ENCODE measurements at regions not wholly inside any gene's neighbourhood (a gene's known extent, or its start where the extent isn't known, plus 50 kb on each side); places are given as distances from the start of the nearest gene placed in this dataset.

DNA sequence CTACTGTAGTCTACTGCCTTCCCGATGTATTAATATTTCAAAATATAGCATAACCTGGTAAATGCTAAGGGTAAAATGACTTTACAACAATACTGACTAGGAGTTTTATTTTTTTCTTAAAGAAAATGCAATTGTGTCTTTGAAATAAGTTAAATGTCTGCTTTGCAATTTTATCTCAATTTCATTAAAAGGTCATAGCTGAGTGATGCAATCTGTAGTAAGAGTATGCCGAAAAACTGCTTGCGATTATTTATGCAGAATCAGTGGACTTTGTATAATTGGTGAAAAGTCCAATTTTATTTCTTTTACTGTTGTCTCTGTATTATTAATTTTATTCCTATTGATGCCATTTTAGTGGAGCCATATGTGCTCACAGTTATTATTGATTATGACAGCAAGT lies 1143.6 kb upstream of the EPHA6 start:
- H3K27ac ChIP-seq = no peak overlapping the region
- H3K4me3 ChIP-seq = no peak overlapping the region
- H3K9me3 ChIP-seq = no peaks in the 10 kb centered on the region
- TF ChIP-seq POLR2A (IDR thresholded peaks at IDR 0.05) (no peak), POLR2AphosphoS5 (IDR thresholded peaks at IDR 0.05) (no peak), EP300 (IDR thresholded peaks at IDR 0.05) (no peak)
- TF ChIP-seq, protein P1, sequence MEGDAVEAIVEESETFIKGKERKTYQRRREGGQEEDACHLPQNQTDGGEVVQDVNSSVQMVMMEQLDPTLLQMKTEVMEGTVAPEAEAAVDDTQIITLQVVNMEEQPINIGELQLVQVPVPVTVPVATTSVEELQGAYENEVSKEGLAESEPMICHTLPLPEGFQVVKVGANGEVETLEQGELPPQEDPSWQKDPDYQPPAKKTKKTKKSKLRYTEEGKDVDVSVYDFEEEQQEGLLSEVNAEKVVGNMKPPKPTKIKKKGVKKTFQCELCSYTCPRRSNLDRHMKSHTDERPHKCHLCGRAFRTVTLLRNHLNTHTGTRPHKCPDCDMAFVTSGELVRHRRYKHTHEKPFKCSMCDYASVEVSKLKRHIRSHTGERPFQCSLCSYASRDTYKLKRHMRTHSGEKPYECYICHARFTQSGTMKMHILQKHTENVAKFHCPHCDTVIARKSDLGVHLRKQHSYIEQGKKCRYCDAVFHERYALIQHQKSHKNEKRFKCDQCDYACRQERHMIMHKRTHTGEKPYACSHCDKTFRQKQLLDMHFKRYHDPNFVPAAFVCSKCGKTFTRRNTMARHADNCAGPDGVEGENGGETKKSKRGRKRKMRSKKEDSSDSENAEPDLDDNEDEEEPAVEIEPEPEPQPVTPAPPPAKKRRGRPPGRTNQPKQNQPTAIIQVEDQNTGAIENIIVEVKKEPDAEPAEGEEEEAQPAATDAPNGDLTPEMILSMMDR (IDR thresholded peaks at IDR 0.05) = no peak
- H3K4me1 ChIP-seq = no peaks in the 10 kb centered on the region
- DNase-seq (ENCODE audit: low spot score in 2 of 2) = no peak
- H3K36me3 ChIP-seq = no peaks in the 10 kb centered on the region
- no peaks in the 10 kb centered on the region for H3K27me3 ChIP-seq
- 94% methylated on average over 3 of the region's 3 CpGs for WGBS

DNA sequence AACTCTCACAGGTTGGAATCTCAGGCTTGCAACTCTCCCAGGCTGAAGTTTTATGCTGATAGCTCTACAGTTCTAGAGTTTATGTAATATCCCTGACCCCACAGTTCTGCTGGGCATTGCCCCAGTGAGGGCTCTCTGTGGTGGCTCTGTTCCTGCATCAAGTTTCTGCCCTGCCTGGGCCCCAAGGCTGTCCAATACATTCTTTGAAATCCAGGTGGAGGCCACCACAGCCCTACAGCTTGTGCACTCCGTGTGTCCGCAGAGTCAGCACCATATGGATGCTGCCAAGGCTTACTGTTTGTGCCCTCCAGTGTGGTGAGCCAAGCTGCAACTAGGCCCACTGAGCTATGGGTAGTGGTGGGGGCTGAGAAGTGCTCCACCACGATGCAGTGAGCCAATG lies 1141.2 kb upstream of the EPHA6 start:
- Histone ChIP-seq H3K9me3 (no peaks in the 10 kb centered on the region), H3K4me1 (no peaks in the 10 kb centered on the region), H3K27me3 (no peaks in the 10 kb centered on the region), H3K27ac (no peak overlapping the region), H3K36me3 (no peaks in the 10 kb centered on the region), H3K4me3 (no peak overlapping the region)
- TF ChIP-seq, protein P1 (IDR thresholded peaks at IDR 0.05) = no peak
- TF ChIP-seq POLR2A (IDR thresholded peaks at IDR 0.05) (no peak), EP300 (IDR thresholded peaks at IDR 0.05) (no peak), POLR2AphosphoS5 (IDR thresholded peaks at IDR 0.05) (no peak)
- no peak for DNase-seq (ENCODE audit: low spot score in 2 of 2)
- 85% methylated on average over 3 of the region's 3 CpGs for WGBS

DNA sequence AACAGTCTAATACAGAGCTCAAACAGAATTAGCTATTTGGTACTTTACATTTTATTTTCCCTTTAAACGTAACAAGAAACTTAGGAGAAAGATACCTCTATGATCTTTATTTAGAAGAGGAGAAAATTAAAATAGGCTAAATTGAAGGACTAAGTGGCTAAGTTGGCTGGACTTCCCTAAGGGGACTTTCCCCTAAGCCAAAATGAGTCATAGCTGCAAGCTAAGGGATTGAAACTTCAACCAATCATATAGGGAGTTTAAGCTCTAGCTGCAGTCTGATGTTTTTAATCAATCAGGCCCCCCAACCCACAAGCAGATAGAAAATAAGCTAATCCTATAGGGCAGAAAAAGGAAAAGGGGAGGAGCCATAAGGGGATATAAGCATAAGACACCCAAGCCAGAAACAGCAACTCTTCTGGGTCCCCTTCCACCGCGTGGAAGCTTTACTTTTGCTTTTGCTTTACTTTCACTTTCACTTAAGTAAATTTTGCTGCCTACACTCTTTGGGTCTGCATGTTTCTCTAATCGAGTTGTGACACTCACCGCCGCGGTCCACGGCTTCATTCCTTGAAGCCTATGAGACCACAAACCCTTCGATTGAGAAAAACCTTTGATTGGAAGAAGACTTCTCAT lies 1108.5 kb upstream of the EPHA6 start:
- Histone ChIP-seq H3K4me1 (no peaks in the 10 kb centered on the region), H3K9me3 (peaks cover 3% of the 10 kb centered on the region), H3K27me3 (no peaks in the 10 kb centered on the region), H3K27ac (no peak overlapping the region), H3K4me3 (no peak overlapping the region), H3K36me3 (no peaks in the 10 kb centered on the region)
- DNase-seq (ENCODE audit: low spot score in 2 of 2) = no peak
- TF ChIP-seq POLR2AphosphoS5 (IDR thresholded peaks at IDR 0.05) = no peak
- no peak for TF ChIP-seq EP300 (IDR thresholded peaks at IDR 0.05)
- TF ChIP-seq, protein P1 (IDR thresholded peaks at IDR 0.05) = no peak
- no peak for TF ChIP-seq POLR2A (IDR thresholded peaks at IDR 0.05)
- WGBS = 90% methylated on average over 9 of the region's 9 CpGs

DNA sequence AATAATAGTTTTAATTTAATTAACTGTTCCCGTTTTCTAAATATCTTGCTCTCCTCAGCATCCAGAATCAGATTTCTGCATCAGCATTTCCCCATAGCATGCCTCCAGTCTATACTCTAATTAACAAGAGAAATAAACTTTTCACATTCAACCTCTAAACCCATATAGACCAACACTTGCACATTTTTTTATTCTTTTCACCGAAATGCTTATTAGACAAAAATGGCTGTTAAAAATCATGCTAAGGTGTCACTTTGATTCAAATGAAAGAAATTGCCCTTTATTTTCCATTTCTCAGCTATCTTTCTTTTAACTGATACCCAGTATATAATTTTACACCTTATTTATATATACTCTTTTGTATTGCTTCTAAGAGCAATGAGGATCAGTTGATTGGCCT lies 1107.1 kb upstream of the EPHA6 start:
- Histone ChIP-seq H3K9me3 (peaks cover 3% of the 10 kb centered on the region), H3K27me3 (no peaks in the 10 kb centered on the region), H3K4me1 (no peaks in the 10 kb centered on the region), H3K4me3 (no peak overlapping the region), H3K27ac (no peak overlapping the region), H3K36me3 (no peaks in the 10 kb centered on the region)
- WGBS = 92% methylated on average over 2 of the region's 2 CpGs
- DNase-seq (ENCODE audit: low spot score in 2 of 2) = no peak
- TF ChIP-seq EP300 (IDR thresholded peaks at IDR 0.05) (no peak), POLR2A (IDR thresholded peaks at IDR 0.05) (no peak), POLR2AphosphoS5 (IDR thresholded peaks at IDR 0.05) (no peak)
- TF ChIP-seq, protein P1 (IDR thresholded peaks at IDR 0.05) = no peak

DNA sequence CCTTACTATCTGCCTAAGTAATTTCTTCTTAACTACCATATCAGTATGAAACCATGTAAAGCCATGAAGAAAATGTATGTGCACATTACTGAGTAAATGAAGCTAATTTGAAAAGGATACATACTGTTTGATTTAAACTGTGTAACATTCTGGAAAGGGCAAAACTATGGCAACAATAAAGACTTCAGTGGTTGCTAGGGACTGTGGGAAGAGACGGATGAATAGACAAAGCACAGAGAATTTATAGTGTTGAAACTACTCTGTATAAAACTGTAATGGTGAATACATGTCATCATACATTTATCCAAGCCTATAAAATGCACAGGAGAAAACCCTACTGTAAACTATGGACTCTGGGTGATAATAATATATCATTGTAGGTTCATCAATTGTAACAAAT lies 1103.7 kb upstream of the EPHA6 start:
- Histone ChIP-seq H3K4me3 (no peak overlapping the region), H3K27me3 (no peaks in the 10 kb centered on the region), H3K9me3 (no peaks in the 10 kb centered on the region), H3K4me1 (no peaks in the 10 kb centered on the region), H3K36me3 (no peaks in the 10 kb centered on the region), H3K27ac (no peak overlapping the region)
- WGBS = 75% methylated on average over 1 of the region's 1 CpG
- DNase-seq (ENCODE audit: low spot score in 2 of 2) = no peak
- no peak for TF ChIP-seq POLR2A (IDR thresholded peaks at IDR 0.05)
- TF ChIP-seq POLR2AphosphoS5 (IDR thresholded peaks at IDR 0.05) = no peak
- TF ChIP-seq, protein P1 (IDR thresholded peaks at IDR 0.05) = no peak
- TF ChIP-seq EP300 (IDR thresholded peaks at IDR 0.05) = no peak
